ENCODE measurements at regions not wholly inside any gene's neighbourhood (a gene's known extent, or its start where the extent isn't known, plus 50 kb on each side); places are given as distances from the start of the nearest gene placed in this dataset.
"Not testable (repeated sequence)": the region's sequence is repeated elsewhere in the genome, so short reads cannot be mapped to it uniquely, and the experiment has no call there.

- TF ChIP-seq POLR2A (IDR thresholded peaks at IDR 0.05) (no peak), CTCF (IDR thresholded peaks at IDR 0.05) (no peak)
- DNase-seq: no peak
- Histone ChIP-seq H3K36me3 (no peaks in the 10 kb centered on the region), H3K27ac (no peak overlapping the region), H3K27me3 (no peaks in the 10 kb centered on the region), H3K4me3 (no peak overlapping the region), H3K4me1 (peaks cover 0 to 14% (median 0%) of the 10 kb centered on the region in 12 donors), H3K9me3 (peaks cover 0 to 7% (median 0%) of the 10 kb centered on the region in 12 donors)
- 22 to 30% (median 23%) methylated on average over 2 of the region's 2 CpGs for WGBS, 4 donors
- ATAC-seq: peak in 2 of 4 donors; percentile 27 to 61
- intact Hi-C loops (cut with DNase I): no loop called here
Observed at GRCh38 chrX:63282077-63282476, 69.1 kb downstream of the SPIN4 start.

GRCh38 chrX:63281465-63281864 is 69.7 kb downstream of the SPIN4 start:
- H3K27me3 ChIP-seq: no peaks in the 10 kb centered on the region
- DNase-seq (no peak), ATAC-seq (peak in 1 of 4 donors; percentile 68)
- intact Hi-C loops (cut with DNase I): no loop called here
- 40 to 59% (median 47%) methylated on average over 6 of the region's 6 CpGs for WGBS, 4 donors
- no peak overlapping the region for H3K27ac ChIP-seq
- no peak overlapping the region for H3K4me3 ChIP-seq
- H3K9me3 ChIP-seq: peaks cover 0 to 3% (median 0%) of the 10 kb centered on the region in 12 donors
- H3K4me1 ChIP-seq: peaks cover 0 to 14% (median 0%) of the 10 kb centered on the region in 12 donors
- H3K36me3 ChIP-seq: no peaks in the 10 kb centered on the region
- TF ChIP-seq CTCF (IDR thresholded peaks at IDR 0.05): no peak
- TF ChIP-seq POLR2A (IDR thresholded peaks at IDR 0.05): no peak

GRCh38 chrX:63277394-63277793 is 73.7 kb downstream of the SPIN4 start:
- DNase-seq; H3K4me1 ChIP-seq; intact Hi-C loops (cut with DNase I); H3K27ac ChIP-seq; H3K27me3 ChIP-seq; H3K9me3 ChIP-seq; ATAC-seq; H3K36me3 ChIP-seq; H3K4me3 ChIP-seq: not testable (repeated sequence)
- 68 to 98% (median 87%) methylated on average over 3 of the region's 3 CpGs for WGBS, 4 donors

GRCh38 chrX:63275127-63275526 is 76.0 kb downstream of the SPIN4 start:
- peak in 1 of 4 donors; percentile 39 for ATAC-seq
- 28 to 50% (median 37%) methylated on average over 2 of the region's 2 CpGs for WGBS, 4 donors
- Histone ChIP-seq H3K9me3 (no peaks in the 10 kb centered on the region), H3K4me3 (no peak overlapping the region), H3K27ac (no peak overlapping the region), H3K4me1 (no peaks in the 10 kb centered on the region), H3K36me3 (no peaks in the 10 kb centered on the region), H3K27me3 (peaks cover 0 to 3% (median 0%) of the 10 kb centered on the region in 9 donors)
- intact Hi-C loops (cut with DNase I): no loop called here
- peak in 1 of 5 donors; percentile 5 for DNase-seq
- TF ChIP-seq CTCF (IDR thresholded peaks at IDR 0.05) (peak in 9 of 12 donors; percentile 15 to 59 (median 46)), POLR2A (IDR thresholded peaks at IDR 0.05) (no peak)

- Histone ChIP-seq H3K27ac (no peak overlapping the region), H3K36me3 (no peaks in the 10 kb centered on the region), H3K4me3 (no peak overlapping the region), H3K4me1 (no peaks in the 10 kb centered on the region), H3K9me3 (no peaks in the 10 kb centered on the region), H3K27me3 (peaks cover 0 to 6% (median 0%) of the 10 kb centered on the region in 9 donors)
- 91 to 99% (median 94%) methylated on average over 8 of the region's 8 CpGs for WGBS, 4 donors
- intact Hi-C loops (cut with DNase I): no loop called here
- ATAC-seq: no peak
- no peak for DNase-seq
- no peak for TF ChIP-seq POLR2A (IDR thresholded peaks at IDR 0.05)
- no peak for TF ChIP-seq CTCF (IDR thresholded peaks at IDR 0.05)
Observed at GRCh38 chrX:63270873-63271272, 80.3 kb downstream of the SPIN4 start.

Data from heart left ventricle (tissue), 16 donors.